Activated gamma-delta T cell (primary cell): ENCODE measurements at regions not wholly inside any gene's neighbourhood (a gene's known extent, or its start where the extent isn't known, plus 50 kb on each side); places are given as distances from the start of the nearest gene placed in this dataset.
"Not testable (repeated sequence)": the region's sequence is repeated elsewhere in the genome, so short reads cannot be mapped to it uniquely, and the experiment has no call there.

Experiments used
- DNase-seq: peaks from one replicate; lab custom pipeline; 2025; lab: John Stamatoyannopoulos, UW

DNA sequence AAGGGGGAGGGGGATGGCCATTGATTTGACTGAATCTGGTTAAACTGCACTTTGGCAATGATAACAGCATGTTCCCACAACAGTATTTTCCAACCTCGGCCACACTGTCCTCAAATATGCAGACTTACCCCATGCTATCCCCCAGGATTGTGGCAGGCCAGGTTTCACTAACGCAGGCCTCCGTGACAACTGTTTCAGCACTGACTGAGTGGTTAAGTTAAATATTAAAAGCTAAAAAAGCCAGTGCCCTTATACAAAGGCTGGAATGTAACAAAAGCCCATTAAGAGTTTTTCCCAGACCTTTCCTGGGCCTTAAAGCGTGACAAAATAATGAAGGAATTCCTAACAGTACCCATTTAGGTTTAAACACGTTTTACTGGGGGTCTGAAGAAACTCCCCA lies 202.9 kb downstream of the USP25 start:
- no peak for DNase-seq

DNA sequence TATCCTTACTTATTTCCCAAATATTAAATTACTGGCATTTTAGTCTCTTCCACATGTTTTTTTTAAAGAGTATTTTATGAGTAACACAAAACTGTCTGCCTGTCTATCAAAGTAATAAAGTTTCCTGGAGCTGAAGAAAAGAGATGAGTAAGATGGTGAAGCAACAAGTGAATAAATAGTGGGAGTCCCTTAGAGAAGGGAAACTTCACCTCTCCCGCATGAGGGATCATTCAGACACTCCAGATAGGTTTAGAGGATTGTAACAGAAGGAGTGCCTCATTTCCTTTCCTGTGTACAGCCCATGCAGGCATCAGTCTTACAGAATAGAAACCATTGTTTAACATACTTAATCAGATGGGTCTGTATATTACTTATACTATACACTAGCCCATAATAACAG lies 205.7 kb downstream of the USP25 start:
- no peak for DNase-seq

DNA sequence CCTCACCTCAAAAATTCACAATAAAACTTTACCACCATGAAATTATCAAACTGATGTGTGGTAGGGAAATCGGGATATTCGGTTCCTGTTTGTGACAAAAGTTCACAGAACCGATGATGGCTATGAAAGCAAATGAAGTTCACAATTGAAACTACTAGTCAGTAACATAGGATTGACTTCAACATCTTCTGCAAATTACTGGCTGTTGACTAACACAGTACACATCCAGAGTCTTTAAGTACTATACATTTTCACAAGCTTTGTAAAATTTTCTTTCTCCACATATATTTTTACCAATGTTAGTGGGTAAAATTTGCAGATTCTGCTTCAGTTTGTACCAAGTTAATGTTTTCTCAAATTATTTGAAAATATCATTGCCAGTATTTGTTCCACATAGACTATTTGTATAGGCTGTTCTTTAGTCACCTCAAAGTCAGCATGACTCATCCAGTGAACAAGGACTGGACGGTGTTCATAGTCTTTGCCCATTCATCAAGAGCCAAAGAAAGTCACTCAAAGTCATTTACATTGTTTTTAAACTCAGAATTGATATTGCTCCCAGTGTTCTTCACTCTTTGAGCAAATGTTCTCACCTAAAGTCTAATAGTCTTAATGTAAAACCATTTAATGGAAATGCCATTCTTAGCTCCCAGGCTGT lies 213.4 kb downstream of the USP25 start:
- DNase-seq, result no peak

DNA sequence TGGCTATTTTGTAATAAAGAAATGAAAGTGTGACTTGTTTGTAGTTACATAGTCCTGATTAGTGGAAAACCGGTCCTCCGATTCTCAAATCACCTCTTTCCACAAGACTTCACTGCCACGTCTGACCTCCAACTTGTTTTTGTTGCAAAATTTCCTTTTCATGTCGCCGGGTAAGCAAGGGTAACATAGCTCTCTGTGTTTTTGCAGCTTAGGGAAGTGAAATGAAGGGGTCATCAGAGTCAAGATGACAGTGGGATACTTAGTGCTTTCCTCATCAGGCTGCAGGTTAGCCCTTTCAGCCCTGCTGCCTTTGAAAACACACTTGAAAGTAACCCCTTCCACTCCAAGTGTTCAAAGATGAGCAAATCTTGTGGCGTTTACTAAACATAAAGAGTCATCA lies 217.9 kb downstream of the USP25 start:
- no peak for DNase-seq

DNA sequence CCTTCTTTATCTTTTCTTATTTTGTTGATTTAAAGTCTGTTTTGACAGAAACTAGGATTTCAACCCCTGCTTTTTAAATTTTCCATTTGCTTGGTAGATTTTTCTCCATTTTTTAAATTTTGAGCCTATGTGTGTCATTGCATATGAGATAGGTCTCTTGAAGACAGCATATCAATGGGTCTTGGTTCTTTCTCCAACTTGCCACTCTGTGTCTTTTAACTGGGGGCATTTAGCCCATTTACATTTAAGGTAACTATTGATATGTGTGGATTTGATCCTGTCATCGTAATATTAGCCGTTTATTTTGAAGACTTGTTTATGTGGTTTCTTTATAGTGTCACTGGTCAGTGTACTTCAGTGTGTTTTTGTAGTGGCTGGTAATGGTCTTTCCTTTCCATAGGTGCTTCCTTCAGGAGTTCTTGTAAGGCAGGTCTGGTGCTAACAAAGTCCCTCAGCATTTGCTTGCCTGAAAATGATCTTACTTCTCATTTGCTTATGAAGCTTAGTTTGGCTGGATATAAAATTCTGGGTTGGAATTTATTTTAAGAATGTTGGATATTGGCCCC lies 223.9 kb downstream of the USP25 start:
- DNase-seq, result no peak

DNA sequence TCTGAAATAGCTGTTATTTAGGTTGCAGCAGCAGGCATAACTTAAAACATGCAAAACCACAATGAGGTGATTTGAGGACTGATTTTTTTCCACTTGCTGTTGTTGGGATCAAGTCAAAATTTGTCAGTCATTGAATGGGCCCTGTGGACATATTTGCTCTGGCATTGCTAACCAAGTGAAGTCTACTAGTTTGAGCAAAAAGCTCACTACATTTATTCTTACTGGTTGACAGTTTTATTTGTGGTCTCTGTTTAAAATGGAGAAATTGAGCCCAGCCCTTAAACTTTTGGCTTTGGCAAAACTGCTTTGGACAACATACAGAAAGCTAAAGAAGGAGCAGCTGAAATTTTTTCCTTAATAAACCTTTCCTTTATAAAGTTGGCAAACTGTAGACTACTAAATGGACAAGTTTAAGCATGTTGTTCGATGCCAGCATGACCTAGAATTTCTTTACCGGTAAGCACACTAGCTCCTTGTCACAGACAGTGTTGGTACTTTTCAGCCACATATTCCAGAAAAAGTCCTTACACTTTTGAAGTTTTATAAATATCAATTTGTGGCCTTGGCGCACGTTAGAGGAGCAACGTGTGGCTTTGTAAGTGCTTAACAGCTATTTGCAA lies 234.6 kb downstream of the USP25 start:
- no peak for DNase-seq

DNA sequence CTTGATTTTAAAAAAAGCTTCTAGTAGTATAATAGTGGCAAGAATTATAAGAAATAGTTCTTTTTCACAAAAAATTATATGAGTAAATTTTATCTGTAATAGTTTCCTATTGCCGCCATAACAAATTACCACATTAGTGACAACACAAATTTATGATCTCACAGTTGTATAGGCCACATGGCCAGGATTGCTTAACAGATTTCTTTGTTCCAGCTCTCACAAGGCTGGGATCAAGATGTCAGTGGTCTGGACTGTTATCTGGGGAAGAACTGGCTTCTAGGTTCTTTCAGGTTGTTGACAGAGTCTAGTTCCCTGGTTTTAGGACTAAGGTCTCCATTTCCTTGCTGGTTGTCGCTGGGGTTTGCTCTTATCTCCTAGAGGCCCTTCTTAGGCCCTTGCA lies 236.4 kb downstream of the USP25 start:
- DNase-seq, result no peak

DNA sequence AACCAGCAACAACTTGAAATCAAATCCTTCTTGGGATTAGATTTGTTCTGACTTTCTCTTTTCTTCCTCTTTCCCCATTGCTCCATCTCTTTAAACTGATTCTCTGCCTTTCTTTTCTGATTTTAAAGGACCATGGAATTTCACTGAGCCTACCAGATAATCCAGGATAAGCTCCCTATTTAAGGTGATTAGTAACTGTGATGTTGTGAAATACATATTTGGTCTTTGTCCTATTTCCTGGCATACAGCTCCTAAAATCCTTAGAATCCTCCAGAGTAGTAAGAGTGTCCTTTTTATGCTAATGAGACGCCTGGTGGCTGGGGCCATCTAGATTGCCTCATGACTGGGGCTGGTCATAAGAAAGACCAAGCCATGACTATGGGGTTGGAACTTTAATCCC lies 236.9 kb downstream of the USP25 start:
- DNase-seq, result no peak

DNA sequence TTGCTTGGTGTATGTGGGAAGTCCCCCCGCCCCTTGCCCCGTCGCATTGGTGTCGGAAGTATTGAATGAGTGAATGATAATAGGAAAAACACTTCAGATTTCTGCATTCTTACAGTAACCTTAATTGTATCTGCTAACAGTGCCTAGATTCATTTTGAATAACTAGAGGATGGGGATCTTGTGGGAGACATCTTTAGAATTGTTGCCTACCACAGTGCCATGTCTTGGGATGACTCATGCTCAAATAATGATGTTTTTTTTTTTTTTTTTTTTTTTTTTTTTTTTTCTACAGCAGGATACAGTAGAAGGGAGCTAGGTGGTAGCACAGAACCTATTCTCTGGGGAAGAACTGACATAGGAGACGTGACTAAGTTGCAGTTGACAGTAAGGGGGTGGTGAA lies 237.9 kb downstream of the USP25 start:
- DNase-seq, result no peak

DNA sequence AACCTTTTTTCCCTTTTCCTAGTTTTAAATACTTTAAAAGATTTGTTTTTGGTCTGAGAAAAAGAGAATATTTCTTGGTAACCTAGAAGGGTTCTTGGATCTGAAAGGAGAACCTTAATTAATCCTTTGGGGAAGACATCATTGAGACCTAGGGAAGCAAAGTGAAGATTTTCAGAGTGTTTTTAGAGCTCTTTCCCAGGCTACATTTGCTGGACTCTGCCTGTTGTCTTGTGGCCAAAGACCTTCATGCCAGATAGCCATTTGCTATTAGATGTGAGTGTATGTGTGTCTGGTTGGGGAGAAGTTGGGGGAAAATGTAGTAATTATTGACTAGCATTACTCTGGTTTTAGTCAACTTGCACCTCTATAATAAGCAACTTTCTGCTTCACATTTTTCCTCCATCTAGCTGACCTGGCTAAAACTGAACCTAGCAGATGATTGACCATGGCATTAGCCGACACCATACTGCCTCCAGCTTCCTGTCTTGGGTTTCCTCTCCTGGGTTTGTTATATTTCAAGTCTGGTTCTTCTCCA lies 239.1 kb downstream of the USP25 start:
- no peak for DNase-seq

DNA sequence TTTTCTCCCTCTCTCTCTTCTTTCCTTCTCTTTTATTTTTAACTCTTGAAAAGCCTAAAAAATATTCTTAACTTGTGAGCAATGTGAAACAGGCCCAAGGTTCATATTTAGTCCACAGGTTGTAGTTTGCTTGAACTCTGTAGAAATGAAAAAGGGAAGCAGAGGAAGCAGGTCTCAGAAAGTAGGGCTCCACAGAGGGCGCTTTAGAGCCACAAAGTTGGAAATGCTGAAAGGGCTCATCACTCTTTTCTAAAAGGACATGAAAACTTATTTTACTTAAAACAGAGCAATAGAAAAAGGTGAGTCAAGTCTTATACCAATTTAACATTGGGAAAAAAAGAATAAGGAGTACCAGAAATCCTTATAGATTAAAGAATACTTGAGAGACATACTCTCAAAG lies 247.0 kb downstream of the USP25 start:
- DNase-seq, result no peak

DNA sequence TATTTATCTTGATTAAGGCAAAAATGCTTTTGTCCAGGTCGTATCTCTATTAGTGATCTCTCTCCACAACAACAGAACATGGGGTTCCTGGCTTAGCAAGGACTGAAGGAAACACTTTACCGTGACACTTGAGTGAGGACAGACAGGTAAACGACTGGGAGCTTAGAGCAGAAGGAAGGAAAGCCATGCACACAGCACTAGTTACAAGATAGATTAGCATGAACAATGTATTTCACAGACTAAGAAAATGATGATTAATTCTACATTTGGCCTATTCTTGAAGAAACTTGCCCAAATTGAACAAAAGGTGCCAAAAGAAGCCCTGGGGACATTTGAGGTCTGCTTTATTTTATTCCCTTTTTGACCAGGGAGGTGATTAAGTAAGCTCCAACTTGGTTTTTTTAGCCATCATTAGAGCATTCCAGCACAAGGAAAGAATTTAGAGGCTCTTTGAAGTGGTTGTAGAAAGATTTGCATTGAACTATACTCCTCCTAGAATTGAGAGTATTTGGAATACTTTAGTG lies 248.5 kb downstream of the USP25 start:
- no peak for DNase-seq

DNA sequence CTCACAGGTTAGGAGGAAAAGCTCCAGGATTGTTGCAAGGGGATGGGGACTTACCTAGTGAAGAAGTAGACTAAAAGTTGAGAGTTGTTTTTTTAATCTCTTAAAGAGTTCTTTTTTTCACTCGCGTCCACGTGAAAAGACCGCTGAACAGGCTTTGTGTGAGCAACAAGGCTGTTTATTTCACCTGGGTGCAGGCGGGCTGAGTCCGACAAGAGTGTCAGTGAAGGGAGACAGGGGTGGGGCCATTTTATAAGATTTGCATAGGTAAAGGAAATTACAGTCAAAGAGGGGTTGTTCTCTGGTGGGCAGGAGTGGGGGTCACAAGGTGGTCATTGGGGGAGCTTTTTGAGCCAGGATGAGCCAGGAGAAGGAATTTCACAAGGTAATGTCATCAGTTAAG lies 249.7 kb downstream of the USP25 start:
- not testable (repeated sequence) for DNase-seq

DNA sequence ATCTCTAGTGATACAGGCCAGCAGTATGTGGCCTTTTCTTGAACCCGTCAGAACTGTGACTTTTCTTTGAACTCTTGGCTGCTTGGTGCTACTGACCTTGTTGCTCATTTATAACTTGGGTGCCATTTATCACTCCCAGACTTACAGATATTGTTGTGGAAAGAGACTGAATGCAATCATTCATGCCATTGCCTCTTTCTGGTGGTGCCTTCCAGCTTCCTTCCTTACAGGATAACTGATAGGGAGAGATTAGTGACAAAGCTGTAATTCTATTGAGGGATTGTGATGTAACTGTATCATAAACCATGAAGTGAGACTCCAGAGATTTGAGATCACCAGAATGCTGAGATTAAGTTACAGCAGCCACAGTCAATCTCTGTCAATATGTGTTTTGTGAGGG lies 256.5 kb downstream of the USP25 start:
- no peak for DNase-seq

DNA sequence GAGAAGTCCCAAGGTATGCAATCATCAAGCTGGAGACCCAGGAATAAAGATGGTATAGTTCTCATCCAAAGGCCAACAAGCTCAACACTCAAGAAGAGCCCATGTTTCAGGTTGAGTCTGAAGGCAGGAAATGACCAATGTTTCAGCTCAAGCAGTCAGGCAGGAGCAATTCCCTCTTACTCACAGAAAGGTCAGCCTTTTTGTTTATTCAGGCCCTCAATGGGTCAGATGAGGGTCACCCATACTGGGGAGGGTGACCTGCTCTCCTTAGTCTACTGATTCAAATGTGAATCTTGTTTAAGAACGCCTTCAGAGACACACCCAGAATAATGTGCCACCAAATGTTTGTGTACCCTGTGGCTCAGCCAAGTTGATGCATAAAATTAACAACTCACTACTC lies 262.4 kb downstream of the USP25 start:
- no peak for DNase-seq

DNA sequence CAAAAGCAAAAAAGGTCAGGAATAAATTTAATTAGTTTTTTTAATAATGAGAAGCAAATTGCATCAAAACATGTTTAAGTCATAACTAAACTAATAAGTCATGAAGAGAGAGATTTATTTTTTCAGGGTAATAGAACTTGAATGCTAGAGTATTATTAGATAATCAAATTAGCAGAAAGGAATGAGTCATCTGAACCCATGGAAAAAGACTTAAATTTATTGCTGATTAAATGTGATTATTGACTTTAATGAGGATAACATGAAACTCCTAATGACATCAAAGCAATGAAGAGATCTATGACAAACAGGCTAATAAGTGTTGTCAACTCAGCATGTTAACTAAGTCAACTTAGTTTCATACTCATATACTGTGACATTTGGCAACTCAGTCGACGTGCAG lies 264.2 kb downstream of the USP25 start:
- no peak for DNase-seq

DNA sequence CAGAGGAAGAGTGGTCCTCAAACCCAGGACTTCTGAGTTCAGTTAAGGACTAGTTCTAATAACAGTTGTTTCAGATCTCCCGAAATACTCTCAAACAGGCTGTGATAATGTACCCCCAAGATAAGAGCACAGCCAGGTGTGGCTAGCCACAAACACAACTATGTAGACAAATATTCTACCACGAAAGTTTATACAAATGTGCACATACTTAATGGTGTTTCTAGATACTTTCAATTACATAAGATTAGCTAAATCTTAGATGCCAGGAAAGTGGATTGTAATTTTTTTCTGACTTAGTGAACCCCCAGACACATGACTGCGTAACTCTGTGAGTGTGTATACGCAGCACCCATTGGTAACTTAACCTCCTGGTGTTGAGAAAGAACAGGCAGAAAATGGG lies 270.0 kb downstream of the USP25 start:
- no peak for DNase-seq

DNA sequence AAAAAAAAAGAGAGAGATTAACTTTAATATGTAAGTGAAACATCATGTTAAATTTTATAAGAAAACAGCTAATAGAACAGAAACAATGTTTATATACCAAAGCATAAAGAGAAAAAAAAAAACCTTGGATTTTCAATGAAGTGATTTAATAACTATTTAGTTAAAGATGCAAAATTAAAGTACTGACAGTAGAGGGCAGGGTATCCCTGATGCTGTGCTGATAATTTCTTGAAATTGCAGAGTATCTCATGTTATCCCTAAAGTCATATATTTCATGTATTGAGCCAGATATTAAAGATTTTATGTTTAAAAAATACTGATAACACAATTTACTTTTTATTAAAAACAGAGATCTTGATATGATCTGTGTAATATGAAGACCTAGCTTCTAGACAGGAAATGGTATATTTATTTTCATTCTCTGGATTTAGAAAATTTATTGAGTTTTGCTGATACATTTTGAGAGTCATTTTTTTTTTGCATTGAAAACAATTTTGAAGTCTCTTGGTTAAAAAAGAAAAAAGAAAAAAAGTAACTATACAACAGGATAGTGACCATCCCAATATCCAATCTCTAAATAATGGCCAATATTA lies 273.2 kb downstream of the USP25 start:
- DNase-seq, result no peak

DNA sequence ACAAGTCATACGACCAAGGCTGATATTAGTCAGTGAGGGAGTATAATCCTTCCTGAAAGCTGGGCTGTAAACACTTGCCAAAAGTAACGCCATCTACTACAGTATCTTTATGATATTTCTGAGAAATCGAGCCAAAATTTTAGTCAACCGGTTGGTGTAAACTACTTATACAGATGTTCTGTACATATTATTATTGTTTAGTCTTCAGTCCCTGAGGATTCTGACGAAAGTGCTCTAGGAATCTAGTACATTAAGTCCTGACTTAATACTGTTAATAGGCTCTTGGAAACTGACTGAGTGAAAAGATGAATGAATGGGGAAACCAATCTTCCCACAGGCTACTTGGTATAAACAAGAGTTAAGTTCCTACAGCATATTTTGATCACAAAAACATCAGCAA lies 274.3 kb downstream of the USP25 start:
- no peak for DNase-seq

DNA sequence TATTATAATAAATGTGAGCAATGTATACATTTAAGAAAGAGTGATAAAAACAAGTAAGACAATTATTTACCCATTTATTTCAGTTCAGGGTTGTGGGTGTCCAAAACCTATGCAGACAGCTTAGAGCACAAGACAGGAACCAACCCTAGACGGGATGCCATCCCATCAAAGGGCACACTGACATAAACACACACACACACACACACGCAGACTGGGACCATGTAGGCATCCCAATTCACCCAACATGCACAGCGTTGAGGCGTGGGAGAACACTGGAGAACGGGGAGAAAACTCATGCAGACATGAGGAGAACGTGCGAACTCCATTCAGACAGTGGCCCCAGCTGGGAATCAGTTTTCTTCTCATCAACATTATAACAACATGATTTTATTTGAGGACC lies 274.7 kb downstream of the USP25 start:
- no peak for DNase-seq

DNA sequence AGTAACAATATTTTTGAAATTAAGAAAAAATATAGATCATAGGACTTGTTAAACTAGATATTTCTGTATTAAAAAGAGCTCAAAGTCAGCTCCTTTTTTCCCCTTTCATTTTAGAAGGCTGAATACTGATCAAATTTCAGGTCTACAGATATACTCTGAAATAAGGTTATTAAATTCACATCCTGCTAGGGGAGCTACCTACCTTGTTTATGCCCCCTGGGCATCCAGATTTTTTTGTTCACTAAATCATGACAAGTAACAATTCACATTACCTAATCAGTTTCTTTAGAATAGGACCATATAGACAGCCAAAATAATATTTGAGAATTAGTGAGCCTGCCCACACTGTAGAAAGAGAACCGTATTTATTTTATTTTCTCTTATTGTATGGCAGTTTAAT lies 276.2 kb downstream of the USP25 start:
- no peak for DNase-seq

DNA sequence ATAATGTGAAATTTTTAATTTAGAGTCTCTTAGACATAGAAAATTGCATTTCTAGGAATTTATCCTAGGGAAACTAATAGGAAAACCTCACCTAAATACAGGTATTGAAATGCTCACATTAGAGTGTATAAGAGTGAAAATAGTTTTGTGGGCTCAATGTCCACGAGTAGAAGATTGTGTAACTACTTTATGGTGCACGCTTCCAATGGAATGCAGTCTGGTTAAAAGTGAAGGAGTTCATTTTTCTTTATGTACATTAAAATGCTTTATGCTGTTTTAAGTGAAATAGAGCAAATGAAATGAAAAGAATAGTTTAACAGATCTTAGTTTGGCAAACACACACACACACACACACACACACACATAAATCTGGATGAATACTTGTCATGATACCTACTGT lies 278.2 kb downstream of the USP25 start:
- no peak for DNase-seq

DNA sequence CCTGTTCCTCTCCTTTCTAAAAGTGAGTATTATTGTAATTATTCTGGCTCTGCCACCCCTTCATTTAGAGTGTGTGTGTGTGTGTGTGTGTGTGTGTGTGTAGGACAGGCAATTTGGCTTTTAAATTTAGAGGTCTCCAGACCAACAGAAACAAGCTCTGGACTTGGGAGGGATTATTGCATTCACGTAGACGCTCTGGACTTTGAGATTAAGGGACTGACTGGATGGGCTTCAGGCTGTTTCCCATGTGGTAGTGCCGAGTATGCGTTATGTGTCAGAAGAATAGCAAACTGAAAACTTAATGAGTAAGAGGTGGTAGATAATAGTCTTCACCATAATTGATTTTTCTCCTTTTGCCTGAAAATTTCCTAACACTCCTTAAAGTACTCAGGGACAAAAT lies 281.9 kb downstream of the USP25 start:
- no peak for DNase-seq
